Panc1 (cell line): ENCODE measurements at regions not wholly inside any gene's neighbourhood (a gene's known extent, or its start where the extent isn't known, plus 50 kb on each side); places are given as distances from the start of the nearest gene placed in this dataset.

Source experiments
- POLR2AphosphoS5 ChIP-seq: IDR thresholded peaks from 2 replicates; pipeline ENCODE4 v1.6.1; 2012; ENCODE audit warnings: mild to moderate bottlenecking, low read depth, low read length, moderate library complexity
- TF ChIP-seq, protein P1 (sequence below): fragments of 450-650 bp; IDR thresholded peaks from 2 replicates; pipeline ENCODE4 v1.5.1; 2017; ENCODE audit warnings: mild to moderate bottlenecking
- TF ChIP-seq, protein P2 (sequence below), 2 experiments: IDR thresholded peaks; 2 replicates each; pipeline ENCODE4 v1.6.1; 2011 to 2012; ENCODE audit warnings: low read depth in 2 of 2, control low read depth in 1 of 2, low read length in 1 of 2, mild to moderate bottlenecking in 1 of 2, moderate library complexity in 1 of 2; ENCODE audit not compliant: insufficient read depth in 1 of 2

DNA sequence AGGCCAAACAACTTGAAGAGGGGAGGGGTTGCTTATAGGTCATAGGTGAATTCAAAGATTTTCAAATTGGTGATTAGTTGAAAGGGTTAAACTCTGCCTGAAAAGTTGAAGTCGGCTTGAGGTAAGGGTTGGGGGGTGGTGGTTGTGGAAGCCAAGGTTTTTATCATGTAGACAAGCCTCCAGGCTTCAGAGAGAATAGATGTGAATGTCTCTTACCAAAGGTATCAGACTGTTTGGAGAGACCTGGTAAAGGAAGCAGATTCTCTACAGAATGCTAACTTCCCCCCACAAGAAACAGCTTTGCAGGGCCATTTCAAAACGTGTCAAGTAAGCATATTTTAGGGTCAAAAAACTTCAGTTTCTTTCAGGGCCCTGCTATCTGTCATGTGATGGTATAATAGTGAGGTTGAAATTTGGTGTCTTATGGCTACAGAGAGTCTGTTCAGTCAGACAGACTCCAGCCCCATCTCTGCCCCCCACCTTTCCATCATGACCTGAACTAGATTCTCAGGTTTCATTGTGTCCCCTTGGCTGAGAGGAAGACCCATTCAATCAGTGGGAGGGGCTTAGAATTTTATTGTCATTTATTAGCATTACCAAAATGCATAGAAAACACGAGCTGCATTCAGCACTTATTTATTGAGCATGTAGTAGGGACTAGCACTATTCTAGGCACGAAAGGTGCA is 136.5 kb downstream of the MAP3K7 start:
- TF ChIP-seq, protein P1, sequence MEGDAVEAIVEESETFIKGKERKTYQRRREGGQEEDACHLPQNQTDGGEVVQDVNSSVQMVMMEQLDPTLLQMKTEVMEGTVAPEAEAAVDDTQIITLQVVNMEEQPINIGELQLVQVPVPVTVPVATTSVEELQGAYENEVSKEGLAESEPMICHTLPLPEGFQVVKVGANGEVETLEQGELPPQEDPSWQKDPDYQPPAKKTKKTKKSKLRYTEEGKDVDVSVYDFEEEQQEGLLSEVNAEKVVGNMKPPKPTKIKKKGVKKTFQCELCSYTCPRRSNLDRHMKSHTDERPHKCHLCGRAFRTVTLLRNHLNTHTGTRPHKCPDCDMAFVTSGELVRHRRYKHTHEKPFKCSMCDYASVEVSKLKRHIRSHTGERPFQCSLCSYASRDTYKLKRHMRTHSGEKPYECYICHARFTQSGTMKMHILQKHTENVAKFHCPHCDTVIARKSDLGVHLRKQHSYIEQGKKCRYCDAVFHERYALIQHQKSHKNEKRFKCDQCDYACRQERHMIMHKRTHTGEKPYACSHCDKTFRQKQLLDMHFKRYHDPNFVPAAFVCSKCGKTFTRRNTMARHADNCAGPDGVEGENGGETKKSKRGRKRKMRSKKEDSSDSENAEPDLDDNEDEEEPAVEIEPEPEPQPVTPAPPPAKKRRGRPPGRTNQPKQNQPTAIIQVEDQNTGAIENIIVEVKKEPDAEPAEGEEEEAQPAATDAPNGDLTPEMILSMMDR, result no peak
- TF ChIP-seq POLR2AphosphoS5, result no peak
- TF ChIP-seq, protein P2, sequence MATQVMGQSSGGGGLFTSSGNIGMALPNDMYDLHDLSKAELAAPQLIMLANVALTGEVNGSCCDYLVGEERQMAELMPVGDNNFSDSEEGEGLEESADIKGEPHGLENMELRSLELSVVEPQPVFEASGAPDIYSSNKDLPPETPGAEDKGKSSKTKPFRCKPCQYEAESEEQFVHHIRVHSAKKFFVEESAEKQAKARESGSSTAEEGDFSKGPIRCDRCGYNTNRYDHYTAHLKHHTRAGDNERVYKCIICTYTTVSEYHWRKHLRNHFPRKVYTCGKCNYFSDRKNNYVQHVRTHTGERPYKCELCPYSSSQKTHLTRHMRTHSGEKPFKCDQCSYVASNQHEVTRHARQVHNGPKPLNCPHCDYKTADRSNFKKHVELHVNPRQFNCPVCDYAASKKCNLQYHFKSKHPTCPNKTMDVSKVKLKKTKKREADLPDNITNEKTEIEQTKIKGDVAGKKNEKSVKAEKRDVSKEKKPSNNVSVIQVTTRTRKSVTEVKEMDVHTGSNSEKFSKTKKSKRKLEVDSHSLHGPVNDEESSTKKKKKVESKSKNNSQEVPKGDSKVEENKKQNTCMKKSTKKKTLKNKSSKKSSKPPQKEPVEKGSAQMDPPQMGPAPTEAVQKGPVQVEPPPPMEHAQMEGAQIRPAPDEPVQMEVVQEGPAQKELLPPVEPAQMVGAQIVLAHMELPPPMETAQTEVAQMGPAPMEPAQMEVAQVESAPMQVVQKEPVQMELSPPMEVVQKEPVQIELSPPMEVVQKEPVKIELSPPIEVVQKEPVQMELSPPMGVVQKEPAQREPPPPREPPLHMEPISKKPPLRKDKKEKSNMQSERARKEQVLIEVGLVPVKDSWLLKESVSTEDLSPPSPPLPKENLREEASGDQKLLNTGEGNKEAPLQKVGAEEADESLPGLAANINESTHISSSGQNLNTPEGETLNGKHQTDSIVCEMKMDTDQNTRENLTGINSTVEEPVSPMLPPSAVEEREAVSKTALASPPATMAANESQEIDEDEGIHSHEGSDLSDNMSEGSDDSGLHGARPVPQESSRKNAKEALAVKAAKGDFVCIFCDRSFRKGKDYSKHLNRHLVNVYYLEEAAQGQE (IDR thresholded peaks at IDR 0.05; ENCODE audit: insufficient read depth in 1 of 2, low read depth in 2 of 2, low read length in 1 of 2), result no peak
